ENCODE measurements at regions not wholly inside any gene's neighbourhood (a gene's known extent, or its start where the extent isn't known, plus 50 kb on each side); places are given as distances from the start of the nearest gene placed in this dataset.
"Not testable (repeated sequence)": the region's sequence is repeated elsewhere in the genome, so short reads cannot be mapped to it uniquely, and the experiment has no call there.

- FAIRE-seq (no peak), DNase-seq (ENCODE audit: insufficient read length, low spot score) (no peak)
These were observed 80.4 kb upstream of the TRHDE start for GRCh38 chr12:72191761-72192160.

DNA sequence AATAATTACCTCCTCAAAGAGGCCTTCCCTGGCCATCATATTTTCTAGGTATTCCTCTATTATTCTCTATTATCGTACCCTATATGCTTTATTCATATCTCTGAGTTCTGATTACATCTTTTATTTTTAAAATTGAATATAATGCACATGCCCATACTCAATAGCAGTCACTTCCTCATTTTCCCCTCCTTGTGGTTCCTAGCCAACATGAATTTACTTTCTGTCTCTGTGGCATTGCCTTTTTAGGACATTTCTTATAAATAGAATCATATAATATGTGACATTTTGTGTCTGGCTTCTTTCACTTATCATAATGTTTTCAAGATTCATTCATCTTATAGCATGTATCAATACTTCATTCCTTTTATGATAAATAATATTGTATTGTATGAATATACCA lies 74.4 kb upstream of the TRHDE start:
- FAIRE-seq (no peak), DNase-seq (ENCODE audit: insufficient read length, low spot score) (no peak)
- TF ChIP-seq SPI1 (IDR thresholded peaks at IDR 0.05; ENCODE audit: low read depth, low read length): peak; percentile 76
- no peak for TF ChIP-seq POLR2A (IDR thresholded peaks at IDR 0.05; ENCODE audit: low read depth, low read length)

More at GRCh38 chr12:72191761-72192160, 80.4 kb upstream of the TRHDE start:
- TF ChIP-seq PAX5 (IDR thresholded peaks at IDR 0.05; ENCODE audit: insufficient read depth, low read length, severe bottlenecking) (no peak), POLR2A (IDR thresholded peaks at IDR 0.05; ENCODE audit: low read depth, low read length) (no peak), POU2F2 (IDR thresholded peaks at IDR 0.05; ENCODE audit: low read depth, low read length) (no peak), TAF1 (IDR thresholded peaks at IDR 0.05; ENCODE audit: low read depth, low read length) (no peak), POLR2AphosphoS5 (IDR thresholded peaks at IDR 0.05; ENCODE audit: low read depth, low read length) (no peak), SPI1 (IDR thresholded peaks at IDR 0.05; ENCODE audit: low read depth, low read length) (no peak)

DNA sequence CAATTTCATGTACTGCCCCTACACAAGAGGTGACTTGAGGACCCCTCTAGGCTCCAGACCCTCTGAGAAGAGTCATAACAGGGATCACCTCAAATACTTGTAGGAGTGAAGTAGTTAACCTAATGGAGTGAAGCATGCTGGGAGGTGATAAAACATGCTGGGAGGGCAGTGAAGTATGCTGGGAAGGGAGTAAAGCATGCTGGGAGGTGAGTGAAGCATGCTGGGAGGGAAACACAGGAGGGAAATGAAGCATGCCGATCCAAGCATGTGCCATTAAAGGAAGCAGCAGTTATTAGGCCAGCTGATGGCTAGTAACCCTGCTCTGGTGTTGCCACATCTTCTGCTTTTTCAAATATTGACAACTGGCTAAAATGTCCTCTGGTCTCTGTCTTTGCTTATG lies 70.7 kb upstream of the TRHDE start:
- TF ChIP-seq POLR2AphosphoS5 (IDR thresholded peaks at IDR 0.05; ENCODE audit: low read depth, low read length) (no peak), SPI1 (IDR thresholded peaks at IDR 0.05; ENCODE audit: low read depth, low read length) (no peak), TAF1 (IDR thresholded peaks at IDR 0.05; ENCODE audit: low read depth, low read length) (no peak), POU2F2 (IDR thresholded peaks at IDR 0.05; ENCODE audit: low read depth, low read length) (no peak), PAX5 (IDR thresholded peaks at IDR 0.05; ENCODE audit: insufficient read depth, low read length, severe bottlenecking) (no peak), POLR2A (IDR thresholded peaks at IDR 0.05; ENCODE audit: low read depth, low read length) (no peak)
- DNase-seq (ENCODE audit: insufficient read length, low spot score) (no peak), FAIRE-seq (no peak)

- no peak for DNase-seq (ENCODE audit: insufficient read length, low spot score)
- no peak for TF ChIP-seq PAX5 (IDR thresholded peaks at IDR 0.05; ENCODE audit: insufficient read depth, low read length, severe bottlenecking)
- TF ChIP-seq SPI1 (IDR thresholded peaks at IDR 0.05; ENCODE audit: low read depth, low read length): no peak
- no peak for TF ChIP-seq POLR2AphosphoS5 (IDR thresholded peaks at IDR 0.05; ENCODE audit: low read depth, low read length)
- no peak for TF ChIP-seq TAF1 (IDR thresholded peaks at IDR 0.05; ENCODE audit: low read depth, low read length)
- TF ChIP-seq POU2F2 (IDR thresholded peaks at IDR 0.05; ENCODE audit: low read depth, low read length): no peak
- no peak for TF ChIP-seq POLR2A (IDR thresholded peaks at IDR 0.05; ENCODE audit: low read depth, low read length)
- FAIRE-seq: no peak
These were observed 68.3 kb upstream of the TRHDE start for GRCh38 chr12:72203764-72204335.

DNA sequence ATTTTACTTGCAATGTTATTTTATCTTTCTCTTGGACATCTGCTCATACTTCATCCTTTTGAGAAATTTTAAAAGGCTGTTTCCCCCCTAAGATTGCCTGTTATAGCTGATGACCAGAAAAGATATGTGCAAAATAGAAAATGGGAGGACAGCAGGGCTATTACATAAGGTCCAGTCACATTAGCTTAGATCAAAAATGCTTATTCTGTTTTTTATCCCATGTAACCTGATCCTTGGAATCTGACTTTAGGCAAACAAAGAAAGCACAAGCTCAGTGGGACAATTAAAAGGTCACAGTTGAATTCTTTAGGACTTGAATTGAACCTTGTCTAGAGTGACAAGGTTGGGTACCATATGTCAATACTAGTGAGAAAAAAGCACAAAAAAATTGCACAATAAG lies 65.1 kb upstream of the TRHDE start:
- no peak for FAIRE-seq
- no peak for DNase-seq (ENCODE audit: insufficient read length, low spot score)
- no peak for TF ChIP-seq PAX5 (IDR thresholded peaks at IDR 0.05; ENCODE audit: insufficient read depth, low read length, severe bottlenecking)
- TF ChIP-seq POLR2A (IDR thresholded peaks at IDR 0.05; ENCODE audit: low read depth, low read length): no peak
- TF ChIP-seq SPI1 (IDR thresholded peaks at IDR 0.05; ENCODE audit: low read depth, low read length): no peak
- no peak for TF ChIP-seq TAF1 (IDR thresholded peaks at IDR 0.05; ENCODE audit: low read depth, low read length)
- no peak for TF ChIP-seq POU2F2 (IDR thresholded peaks at IDR 0.05; ENCODE audit: low read depth, low read length)
- no peak for TF ChIP-seq POLR2AphosphoS5 (IDR thresholded peaks at IDR 0.05; ENCODE audit: low read depth, low read length)

GRCh38 chr12:72207486-72208409 lies 64.4 kb upstream of the TRHDE start:
- DNase-seq (ENCODE audit: insufficient read length, low spot score) (no peak), FAIRE-seq (no peak)
- TF ChIP-seq POLR2AphosphoS5 (IDR thresholded peaks at IDR 0.05; ENCODE audit: low read depth, low read length) (no peak), POLR2A (IDR thresholded peaks at IDR 0.05; ENCODE audit: low read depth, low read length) (no peak), POU2F2 (IDR thresholded peaks at IDR 0.05; ENCODE audit: low read depth, low read length) (no peak)

- no peak for DNase-seq (ENCODE audit: insufficient read length, low spot score)
- no peak for TF ChIP-seq SPI1 (IDR thresholded peaks at IDR 0.05; ENCODE audit: low read depth, low read length)
- no peak for TF ChIP-seq POLR2AphosphoS5 (IDR thresholded peaks at IDR 0.05; ENCODE audit: low read depth, low read length)
- no peak for TF ChIP-seq PAX5 (IDR thresholded peaks at IDR 0.05; ENCODE audit: insufficient read depth, low read length, severe bottlenecking)
- TF ChIP-seq POLR2A (IDR thresholded peaks at IDR 0.05; ENCODE audit: low read depth, low read length): no peak
- TF ChIP-seq TAF1 (IDR thresholded peaks at IDR 0.05; ENCODE audit: low read depth, low read length): no peak
- no peak for TF ChIP-seq POU2F2 (IDR thresholded peaks at IDR 0.05; ENCODE audit: low read depth, low read length)
- FAIRE-seq: no peak
These were observed 63.1 kb upstream of the TRHDE start for GRCh38 chr12:72209086-72209485.

DNA sequence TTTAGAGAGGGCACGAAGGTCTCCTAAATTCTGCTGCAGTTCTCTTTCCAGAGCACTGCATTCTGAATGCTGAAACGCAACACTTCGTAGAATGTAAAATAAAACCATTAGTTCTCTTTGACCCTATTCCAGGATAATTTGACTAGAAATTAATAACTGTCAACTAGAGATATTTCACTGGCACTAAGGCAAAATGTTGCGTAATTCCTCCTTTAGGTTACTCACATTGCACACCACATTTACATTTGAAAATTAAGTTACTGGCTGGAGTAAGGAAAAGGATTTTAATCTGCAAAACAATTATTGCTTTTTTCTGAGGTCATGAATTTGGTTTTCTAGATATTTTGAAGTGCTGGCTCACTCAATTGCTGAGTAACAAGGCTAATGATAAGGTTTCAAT lies 58.0 kb upstream of the TRHDE start:
- FAIRE-seq: no peak
- DNase-seq (ENCODE audit: insufficient read length, low spot score): no peak
- TF ChIP-seq POLR2A (IDR thresholded peaks at IDR 0.05; ENCODE audit: low read depth, low read length) (no peak), POLR2AphosphoS5 (IDR thresholded peaks at IDR 0.05; ENCODE audit: low read depth, low read length) (no peak), POU2F2 (IDR thresholded peaks at IDR 0.05; ENCODE audit: low read depth, low read length) (no peak), TAF1 (IDR thresholded peaks at IDR 0.05; ENCODE audit: low read depth, low read length) (no peak), SPI1 (IDR thresholded peaks at IDR 0.05; ENCODE audit: low read depth, low read length) (no peak), PAX5 (IDR thresholded peaks at IDR 0.05; ENCODE audit: insufficient read depth, low read length, severe bottlenecking) (no peak)

DNA sequence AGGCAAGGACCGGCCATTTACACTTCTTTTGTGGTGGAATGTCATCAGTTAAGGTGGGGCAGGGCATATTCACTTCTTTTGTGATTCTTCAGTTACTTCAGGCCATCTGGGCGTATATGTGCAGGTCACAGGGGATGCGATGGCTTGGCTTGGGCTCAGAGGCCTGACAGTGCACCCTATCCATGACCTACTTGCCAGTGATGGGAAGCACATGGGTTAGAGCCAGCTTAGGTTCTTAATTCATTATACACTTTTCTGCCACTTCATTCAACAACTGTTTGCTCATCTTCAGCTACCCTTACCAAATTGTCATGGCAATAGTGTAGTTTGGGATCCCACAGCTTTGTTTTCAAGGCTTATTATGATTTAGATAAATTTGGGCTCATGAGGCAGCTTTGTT lies 56.9 kb upstream of the TRHDE start:
- DNase-seq (ENCODE audit: insufficient read length, low spot score); FAIRE-seq: not testable (repeated sequence)

DNA sequence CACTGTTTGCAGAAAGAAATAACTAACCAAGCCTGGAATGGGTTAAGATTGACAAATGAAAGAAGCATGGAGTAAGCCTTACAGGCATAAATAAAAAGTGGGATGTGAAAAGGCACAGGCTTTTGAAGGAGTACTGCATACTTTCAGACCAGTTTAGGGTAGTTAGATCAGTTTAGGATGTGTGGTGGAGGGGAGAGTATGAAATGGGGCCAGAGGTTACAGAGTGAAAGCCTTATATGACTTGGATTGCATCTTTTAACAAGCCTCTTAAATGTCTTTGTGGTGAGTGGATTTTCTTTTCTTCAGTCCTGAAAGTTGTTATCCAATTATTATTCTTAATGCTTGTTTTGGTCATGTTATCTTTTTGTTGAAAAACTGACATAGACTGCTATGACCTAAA lies 52.2 kb upstream of the TRHDE start:
- no peak for TF ChIP-seq POU2F2 (IDR thresholded peaks at IDR 0.05; ENCODE audit: low read depth, low read length)
- no peak for TF ChIP-seq SPI1 (IDR thresholded peaks at IDR 0.05; ENCODE audit: low read depth, low read length)
- TF ChIP-seq POLR2AphosphoS5 (IDR thresholded peaks at IDR 0.05; ENCODE audit: low read depth, low read length): no peak
- TF ChIP-seq TAF1 (IDR thresholded peaks at IDR 0.05; ENCODE audit: low read depth, low read length): no peak
- no peak for TF ChIP-seq POLR2A (IDR thresholded peaks at IDR 0.05; ENCODE audit: low read depth, low read length)
- no peak for TF ChIP-seq PAX5 (IDR thresholded peaks at IDR 0.05; ENCODE audit: insufficient read depth, low read length, severe bottlenecking)
- no peak for DNase-seq (ENCODE audit: insufficient read length, low spot score)
- no peak for FAIRE-seq

All from GM12891 (cell line).